HG02981 (cell line): ENCODE measurements at regions not wholly inside any gene's neighbourhood (a gene's known extent, or its start where the extent isn't known, plus 50 kb on each side); places are given as distances from the start of the nearest gene placed in this dataset.
"Not testable (repeated sequence)": the region's sequence is repeated elsewhere in the genome, so short reads cannot be mapped to it uniquely, and the experiment has no call there.

ENCODE experiments used
- ATAC-seq: cut with Tn5 transposase; IDR thresholded peaks from one replicate; pipeline ENCODE4 v1.9.1; 2021; ENCODE audit warnings: mild to moderate bottlenecking, moderate library complexity; ENCODE audit not compliant: unreplicated experiment

GRCh38 chr2:207437524-207438143 is 92.1 kb upstream of the CREB1 start:
- no peak for ATAC-seq

DNA sequence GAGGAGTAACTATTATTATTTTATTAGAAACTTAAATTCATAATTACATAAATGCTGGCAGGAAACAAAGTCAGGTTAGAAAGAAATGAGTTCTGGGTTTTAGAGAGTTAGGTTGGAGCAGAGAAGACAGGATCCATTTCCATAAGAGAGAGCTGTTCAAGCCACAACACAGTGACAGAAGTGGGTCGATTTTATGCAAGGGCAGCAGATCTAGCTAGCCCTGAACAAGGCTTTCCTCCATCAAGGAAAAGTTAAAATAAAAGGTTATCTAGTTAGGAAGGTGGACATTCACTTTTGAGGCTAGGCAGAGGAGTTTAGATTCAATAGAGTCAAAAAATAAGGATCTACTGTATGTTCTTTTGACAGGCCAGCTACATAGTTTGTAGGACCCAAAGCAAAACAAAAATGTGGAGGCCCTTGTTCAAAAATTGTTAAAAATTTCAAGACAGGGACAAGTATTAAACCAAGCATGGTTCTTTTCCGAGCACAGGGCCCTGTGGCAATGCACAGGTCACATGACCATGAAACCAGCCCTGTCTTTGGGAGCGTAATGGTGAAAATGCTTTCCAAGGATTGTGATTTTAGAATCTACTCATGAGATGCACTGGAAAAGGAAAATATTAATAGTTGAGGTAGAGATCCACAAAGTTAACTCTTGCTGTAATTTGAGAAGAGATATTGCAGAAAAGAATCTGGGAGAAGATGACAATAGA is 91.2 kb upstream of the CREB1 start:
- no peak for ATAC-seq

GRCh38 chr2:207439881-207440280 is 89.9 kb upstream of the CREB1 start:
- ATAC-seq, result not testable (repeated sequence)

GRCh38 chr2:207444756-207445155 is 85.0 kb upstream of the CREB1 start:
- no peak for ATAC-seq

DNA sequence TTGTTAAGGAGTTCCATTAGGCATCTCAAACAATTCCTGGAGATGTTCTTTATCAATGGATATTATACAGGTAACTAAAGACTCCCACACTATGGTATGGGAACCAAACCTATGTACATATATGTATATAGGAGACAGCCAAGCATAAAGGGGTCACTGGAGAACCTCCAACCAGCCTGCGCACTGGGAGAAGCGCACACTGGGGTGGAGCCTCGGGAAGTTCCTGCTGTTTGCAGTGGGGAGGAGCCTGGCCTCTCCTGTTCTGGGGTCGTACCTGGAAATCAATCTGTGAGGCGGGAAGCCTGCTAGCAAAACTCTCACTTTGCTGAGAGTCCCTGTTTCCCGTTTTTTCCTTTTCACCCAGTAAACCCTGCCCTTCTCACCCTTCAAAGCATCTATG is 83.1 kb upstream of the CREB1 start:
- no peak for ATAC-seq

DNA sequence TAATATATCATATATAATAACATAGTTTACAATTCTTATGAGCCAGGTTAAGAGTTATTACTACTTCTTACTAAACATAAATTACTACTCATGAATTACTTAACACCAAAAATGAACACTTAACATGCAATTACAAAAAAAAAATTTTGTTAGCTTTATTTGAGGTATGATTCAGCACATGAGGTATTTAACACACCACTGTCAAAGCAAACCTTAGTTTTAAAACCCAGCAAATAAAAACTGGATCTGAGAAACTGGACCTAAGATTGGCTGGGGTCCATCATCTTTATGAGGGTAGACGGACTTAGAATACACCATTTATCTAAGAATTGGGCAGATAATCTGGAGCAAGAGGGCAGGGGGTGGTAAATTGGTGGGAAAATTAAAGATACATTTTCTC is 81.8 kb upstream of the CREB1 start:
- ATAC-seq, result no peak

DNA sequence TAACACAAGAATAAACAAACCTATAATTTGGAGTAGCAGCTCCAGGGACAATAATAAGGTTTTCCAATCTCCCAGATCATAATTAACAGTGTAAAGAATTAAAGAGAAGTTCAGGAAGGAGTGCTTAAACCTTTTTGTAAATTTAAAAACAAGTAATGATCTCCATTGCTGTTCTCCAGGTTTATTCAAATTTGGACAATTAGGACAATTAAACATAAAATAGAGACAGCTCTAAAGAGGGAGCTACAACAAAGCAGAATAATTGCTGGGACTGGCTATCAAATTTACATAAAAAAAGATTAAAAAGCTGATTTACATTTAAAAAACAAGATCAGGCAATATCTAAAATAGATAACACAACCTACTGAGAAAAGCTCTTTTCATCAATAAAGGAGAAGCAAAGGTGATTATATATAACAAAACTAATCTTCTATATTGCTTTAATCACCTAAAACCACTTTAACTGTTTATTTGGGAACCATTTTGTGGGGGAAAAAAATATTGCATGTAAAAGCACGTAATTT is 80.1 kb upstream of the CREB1 start:
- ATAC-seq, result no peak

DNA sequence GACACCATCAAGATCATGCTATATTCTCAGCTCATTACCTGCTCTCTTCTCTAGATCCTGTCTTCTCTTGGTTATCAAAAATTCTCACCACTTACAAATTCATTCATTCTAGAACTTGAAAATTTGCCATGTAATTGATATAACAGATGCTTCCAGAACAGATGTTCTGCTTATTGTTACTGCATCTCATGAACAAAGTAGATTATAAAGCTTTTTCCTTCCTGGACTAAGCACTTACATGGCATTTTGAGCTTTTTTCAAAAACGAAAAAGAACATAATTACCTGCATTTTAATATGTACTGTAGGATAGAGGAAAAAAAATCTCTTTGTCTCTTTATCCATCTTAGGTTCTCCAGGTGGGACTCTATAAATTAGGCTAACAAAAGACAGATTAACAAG is 79.6 kb upstream of the CREB1 start:
- no peak for ATAC-seq

DNA sequence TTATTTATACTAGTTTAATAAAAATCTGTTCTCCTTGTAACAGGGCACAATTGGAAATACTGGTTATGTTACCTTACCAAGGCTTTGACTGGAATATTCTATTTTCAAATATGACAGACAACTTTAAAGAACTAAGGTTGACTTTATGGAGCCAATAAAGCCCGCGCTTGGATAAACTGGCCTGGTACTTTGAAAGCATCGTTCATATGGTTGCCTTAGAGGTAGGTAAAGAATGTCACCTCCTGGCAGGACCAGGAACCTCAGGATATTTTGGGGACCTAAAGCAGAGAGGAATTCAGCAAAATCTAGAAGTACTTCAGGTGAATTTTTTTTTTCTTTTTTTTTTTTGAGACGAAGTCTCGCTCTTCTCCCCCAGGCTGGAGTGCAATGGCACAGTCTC is 71.2 kb upstream of the CREB1 start:
- ATAC-seq, result no peak

DNA sequence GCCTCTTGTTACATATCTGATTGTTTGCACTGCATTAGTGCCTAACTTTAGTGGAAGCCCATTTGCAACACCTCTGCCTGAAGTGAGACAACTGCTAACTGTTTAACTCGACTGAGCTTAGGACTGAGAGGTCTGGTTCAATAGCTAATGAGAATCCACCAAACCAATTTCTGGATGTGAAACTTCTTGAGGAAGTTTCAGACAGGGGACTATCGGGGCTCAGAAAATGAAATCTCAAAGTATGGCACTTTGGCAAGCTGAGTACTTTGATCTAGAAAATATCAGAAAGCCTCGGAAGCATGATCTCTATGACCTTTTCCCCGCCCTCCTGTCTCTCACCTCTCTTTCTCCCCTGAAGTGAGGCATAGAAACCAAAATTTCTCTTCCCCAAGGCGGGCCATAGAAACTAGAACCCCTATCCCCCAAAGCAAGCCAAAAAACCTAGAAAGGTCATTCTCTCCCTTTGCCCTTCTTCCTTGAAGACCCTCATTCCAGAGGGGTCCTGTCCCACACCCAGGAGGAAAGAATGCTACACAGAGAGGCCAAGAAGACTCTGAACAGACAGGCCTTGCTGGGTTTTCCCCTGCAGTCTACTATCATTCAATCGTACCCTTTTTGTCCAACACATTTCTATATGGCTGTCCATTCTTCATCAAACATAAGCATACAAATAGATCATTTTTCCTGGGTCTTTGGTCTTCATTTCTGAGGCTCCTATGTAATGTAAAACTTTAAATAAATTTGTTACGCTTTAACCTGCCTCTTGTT is 69.6 kb upstream of the CREB1 start:
- peak; percentile 85 for ATAC-seq

DNA sequence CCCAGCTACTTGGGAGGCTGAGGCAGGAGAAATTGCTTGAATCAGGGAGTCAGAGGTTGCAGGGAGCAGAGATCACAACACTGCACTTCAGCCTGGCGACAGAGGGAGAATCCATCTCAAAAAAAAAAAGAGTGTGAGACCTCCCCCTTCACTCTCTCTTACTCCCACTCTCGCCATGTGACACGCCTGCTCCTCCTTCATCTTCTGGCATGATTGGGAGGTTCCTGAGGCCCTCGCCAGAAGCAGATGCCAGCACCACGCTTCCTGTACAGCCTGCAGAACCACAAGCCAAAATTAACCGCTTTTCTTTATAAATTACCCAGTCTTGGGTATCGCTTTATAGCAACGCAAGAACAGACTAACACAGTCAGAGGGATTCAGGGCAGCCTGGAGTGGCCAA is 66.3 kb upstream of the CREB1 start:
- no peak for ATAC-seq

DNA sequence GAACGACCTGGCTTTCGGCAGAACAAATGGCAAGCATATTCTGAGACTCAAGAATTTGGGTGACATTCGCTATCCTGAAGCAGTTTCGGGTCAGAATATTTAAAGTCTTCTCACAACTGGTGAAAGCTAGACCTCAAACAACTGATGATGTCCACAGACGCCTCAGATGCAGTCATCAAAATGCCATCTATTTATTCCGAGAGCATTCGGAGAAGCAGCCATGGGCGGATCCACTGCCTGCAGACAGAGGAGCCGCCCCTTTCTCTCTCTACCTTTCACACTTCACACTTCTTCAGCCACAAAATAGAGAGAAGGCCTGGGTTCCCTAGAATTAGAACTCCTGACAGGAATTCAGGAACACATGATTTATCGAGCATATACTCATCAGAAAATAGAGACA is 65.8 kb upstream of the CREB1 start:
- no peak for ATAC-seq

- ATAC-seq, result no peak
Observed at GRCh38 chr2:207465894-207466293, 63.9 kb upstream of the CREB1 start.

DNA sequence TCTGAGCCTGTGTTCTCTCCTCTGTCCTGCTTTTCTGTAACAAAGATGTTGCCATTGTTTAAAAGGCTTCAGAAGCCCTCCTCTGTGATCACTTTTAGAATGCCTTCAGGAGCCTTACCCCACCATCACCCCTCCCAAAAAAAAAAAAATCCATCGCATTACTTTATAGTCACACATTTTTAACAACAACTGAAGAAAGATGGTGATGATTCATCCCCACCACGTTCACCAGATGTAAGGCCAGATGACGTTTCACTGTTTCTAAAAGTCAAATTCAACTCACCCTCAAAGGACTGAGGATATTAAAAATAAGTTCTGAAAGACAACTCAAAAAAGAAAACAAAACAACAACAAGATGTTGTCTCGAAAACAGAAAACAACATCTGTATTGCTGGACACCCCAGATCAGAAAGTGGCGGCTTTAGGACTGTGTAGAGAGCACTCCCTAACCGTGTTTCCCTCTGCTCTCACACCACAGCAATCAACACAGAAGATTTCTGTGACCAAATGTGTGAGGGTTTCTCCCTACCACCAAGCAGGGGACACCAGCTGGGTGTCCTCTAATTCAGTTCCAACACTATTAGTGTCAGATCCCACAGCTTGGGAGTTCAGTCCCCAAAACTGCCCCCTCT is 61.9 kb upstream of the CREB1 start:
- no peak for ATAC-seq

- no peak for ATAC-seq
Observed at GRCh38 chr2:207468488-207468887, 61.3 kb upstream of the CREB1 start.

DNA sequence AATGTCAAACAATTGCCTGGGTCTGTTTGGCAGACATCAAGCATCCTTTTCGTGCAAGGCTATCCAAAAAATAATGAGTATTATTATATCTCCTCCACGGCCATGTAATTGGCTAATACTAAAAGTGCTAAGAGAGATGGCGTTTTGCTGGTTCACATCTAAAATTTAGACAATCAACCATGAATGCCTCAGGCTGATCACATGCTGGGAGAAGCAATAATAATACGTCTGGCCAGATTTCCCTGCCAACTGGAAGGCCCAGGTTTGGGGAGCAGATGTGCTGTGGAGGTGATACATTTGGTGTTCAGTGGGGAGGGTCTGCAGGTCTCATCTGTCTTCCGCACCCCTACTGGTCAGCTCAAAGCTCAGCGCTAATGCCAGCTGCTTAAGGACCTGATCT is 60.3 kb upstream of the CREB1 start:
- no peak for ATAC-seq

GRCh38 chr2:207469943-207470729 is 59.6 kb upstream of the CREB1 start:
- ATAC-seq, result no peak

DNA sequence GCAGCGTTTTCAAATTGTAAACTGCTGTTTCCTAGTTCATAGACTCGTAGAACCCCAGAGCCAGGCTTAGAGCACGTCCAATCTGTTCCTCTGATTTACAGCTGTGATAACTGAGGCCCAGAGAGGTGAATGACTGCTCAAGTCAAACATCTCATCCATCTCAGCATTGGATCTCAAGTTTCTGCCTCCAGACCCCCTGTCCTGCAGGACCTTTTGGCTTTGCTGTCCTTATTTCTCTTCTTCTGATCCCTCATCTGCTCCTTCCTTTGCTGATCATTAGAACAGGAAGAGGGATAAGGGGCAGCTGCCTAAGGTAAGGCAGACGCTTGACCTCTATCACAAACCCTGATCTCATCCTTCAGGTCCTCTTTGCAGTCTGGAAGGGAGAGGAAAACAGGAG is 58.5 kb upstream of the CREB1 start:
- ATAC-seq, result no peak

GRCh38 chr2:207472343-207473048 is 57.3 kb upstream of the CREB1 start:
- no peak for ATAC-seq
